ENCODE measurements at regions not wholly inside any gene's neighbourhood (a gene's known extent, or its start where the extent isn't known, plus 50 kb on each side); places are given as distances from the start of the nearest gene placed in this dataset.

- H4K20me1 ChIP-seq (ENCODE audit: low read length), result no peaks in the 10 kb centered on the region
- intact Hi-C loops (cut with micrococcal nuclease), result no loop called here
- H3K36me3 ChIP-seq (ENCODE audit: low read depth, low read length), result no peaks in the 10 kb centered on the region
- BruUV-seq (replicated peaks), result no TSS peak
- H3K9me3 ChIP-seq (ENCODE audit: low read length), result no peaks in the 10 kb centered on the region
- no peaks in the 10 kb centered on the region for H3K4me1 ChIP-seq (ENCODE audit: insufficient read depth, low read length)
- ChIA-PET POLR2A (ENCODE audit: unreplicated experiment) (no interaction called here), CTCF (no interaction called here)
- no peaks in the 10 kb centered on the region for H3K79me2 ChIP-seq (ENCODE audit: low read length)
- DNase-seq, result no peak
- H3F3A ChIP-seq (ENCODE audit: low read length, unreplicated experiment), result no peaks in the 10 kb centered on the region
- H3K9ac ChIP-seq (ENCODE audit: low read length), result no peak overlapping the region
- H3K27me3 ChIP-seq (ENCODE audit: low read length), result no peaks in the 10 kb centered on the region; the same call in 1 of the 2 replicates
- no peak overlapping the region for H2AFZ ChIP-seq (ENCODE audit: low read length)
- no peak for TF ChIP-seq EZH2 (IDR thresholded peaks at IDR 0.05; ENCODE audit: low read length, unreplicated experiment)
- no peak for TF ChIP-seq EZH2phosphoT487 (IDR thresholded peaks at IDR 0.05; ENCODE audit: borderline replicate concordance, low read length)
- TF ChIP-seq CTCF (conservative IDR thresholded peaks at IDR 0.05; ENCODE audit: low read depth, low read length), result no peak
- no peak for ATAC-seq
- H3K4me3 ChIP-seq (ENCODE audit: low read length), result no peak overlapping the region
- H3K27ac ChIP-seq (ENCODE audit: low read length), result no peak overlapping the region
- H3K4me2 ChIP-seq (ENCODE audit: low read length), result no peak overlapping the region
- no peaks in the 10 kb centered on the region for H3K9me2 ChIP-seq (replicated peaks; ENCODE audit: low read length)
Observed at GRCh38 chr10:131685576-131685975, 215.2 kb upstream of the PPP2R2D start.

DNA sequence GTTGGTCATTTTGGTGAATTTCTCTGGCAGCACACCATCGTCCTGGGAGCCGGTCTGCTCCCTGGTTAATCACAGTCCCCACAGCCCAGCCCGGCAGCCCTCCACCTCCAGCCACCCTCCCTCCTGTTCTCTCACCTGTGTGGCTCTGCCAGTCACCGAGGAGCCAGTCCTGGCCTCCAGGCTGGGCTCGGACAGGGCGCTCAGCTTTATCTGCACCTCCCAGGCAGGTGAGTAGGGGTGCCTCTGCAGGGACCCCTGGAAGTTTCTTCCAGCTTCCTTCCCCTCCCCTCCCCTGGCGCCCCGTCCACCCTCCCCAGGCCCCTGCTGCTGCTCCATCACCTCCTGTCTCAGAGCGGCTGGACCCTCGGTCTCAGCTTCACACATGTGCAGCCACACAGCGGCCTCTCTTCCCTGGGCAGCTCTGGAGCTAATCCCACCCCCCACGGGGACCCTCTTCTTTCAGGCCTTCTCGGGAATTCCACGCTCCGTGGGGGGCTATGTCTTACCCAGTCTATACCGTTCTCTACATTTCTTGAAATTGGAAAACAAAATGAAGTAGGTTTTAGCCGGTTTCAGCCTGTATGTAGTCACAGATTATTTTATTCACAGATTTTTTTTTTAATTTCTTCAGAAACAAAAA is 213.9 kb upstream of the PPP2R2D start:
- no peaks in the 10 kb centered on the region for H3F3A ChIP-seq (ENCODE audit: low read length, unreplicated experiment)
- no peak for ATAC-seq
- DNase-seq, result no peak
- no peaks in the 10 kb centered on the region for H3K9me2 ChIP-seq (replicated peaks; ENCODE audit: low read length)
- H3K4me2 ChIP-seq (ENCODE audit: low read length), result no peak overlapping the region
- H3K9ac ChIP-seq (ENCODE audit: low read length), result no peak overlapping the region
- no peaks in the 10 kb centered on the region for H3K79me2 ChIP-seq (ENCODE audit: low read length)
- no TSS peak for BruUV-seq (replicated peaks)
- no peaks in the 10 kb centered on the region for H3K36me3 ChIP-seq (ENCODE audit: low read depth, low read length)
- no peak overlapping the region for H3K27ac ChIP-seq (ENCODE audit: low read length)
- H3K9me3 ChIP-seq (ENCODE audit: low read length), result no peaks in the 10 kb centered on the region
- no peak overlapping the region for H3K4me3 ChIP-seq (ENCODE audit: low read length)
- no peak for TF ChIP-seq EZH2 (IDR thresholded peaks at IDR 0.05; ENCODE audit: low read length, unreplicated experiment)
- TF ChIP-seq CTCF (conservative IDR thresholded peaks at IDR 0.05; ENCODE audit: low read depth, low read length), result no peak
- TF ChIP-seq EZH2phosphoT487 (IDR thresholded peaks at IDR 0.05; ENCODE audit: borderline replicate concordance, low read length), result no peak
- no peak overlapping the region for H2AFZ ChIP-seq (ENCODE audit: low read length)
- H4K20me1 ChIP-seq (ENCODE audit: low read length), result no peaks in the 10 kb centered on the region
- ChIA-PET CTCF (no interaction called here), POLR2A (ENCODE audit: unreplicated experiment) (no interaction called here)
- intact Hi-C loops (cut with micrococcal nuclease), result no loop called here
- no peaks in the 10 kb centered on the region; the same call in 1 of the 2 replicates for H3K27me3 ChIP-seq (ENCODE audit: low read length)
- no peaks in the 10 kb centered on the region for H3K4me1 ChIP-seq (ENCODE audit: insufficient read depth, low read length)

DNA sequence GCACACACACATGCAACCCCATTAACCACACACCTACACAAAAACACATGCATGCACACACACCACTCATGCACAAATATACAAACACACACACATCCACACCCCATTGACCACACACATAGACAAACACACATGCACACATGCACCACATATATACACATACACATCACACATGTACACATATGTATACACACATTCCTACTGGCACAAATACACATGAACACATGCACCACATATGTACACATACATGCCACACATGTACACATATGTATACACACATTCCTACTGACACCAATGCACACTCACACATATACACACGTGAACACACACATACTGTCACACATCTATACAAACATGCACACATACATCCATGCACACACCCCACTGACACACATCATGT is 212.5 kb upstream of the PPP2R2D start:
- no peak for TF ChIP-seq CTCF (conservative IDR thresholded peaks at IDR 0.05; ENCODE audit: low read depth, low read length)
- no peak for TF ChIP-seq EZH2phosphoT487 (IDR thresholded peaks at IDR 0.05; ENCODE audit: borderline replicate concordance, low read length)
- TF ChIP-seq EZH2 (IDR thresholded peaks at IDR 0.05; ENCODE audit: low read length, unreplicated experiment), result no peak
- Histone ChIP-seq H3K9me2 (replicated peaks; ENCODE audit: low read length) (no peaks in the 10 kb centered on the region), H3K4me1 (ENCODE audit: insufficient read depth, low read length) (no peaks in the 10 kb centered on the region), H3K27me3 (ENCODE audit: low read length) (no peaks in the 10 kb centered on the region), H3K9me3 (ENCODE audit: low read length) (no peaks in the 10 kb centered on the region), H3K9ac (ENCODE audit: low read length) (no peak overlapping the region), H4K20me1 (ENCODE audit: low read length) (no peaks in the 10 kb centered on the region), H3K36me3 (ENCODE audit: low read depth, low read length) (no peaks in the 10 kb centered on the region), H3K79me2 (ENCODE audit: low read length) (no peaks in the 10 kb centered on the region), H3K27ac (ENCODE audit: low read length) (no peak overlapping the region), H3F3A (ENCODE audit: low read length, unreplicated experiment) (no peaks in the 10 kb centered on the region), H3K4me2 (ENCODE audit: low read length) (no peak overlapping the region), H3K4me3 (ENCODE audit: low read length) (no peak overlapping the region), H2AFZ (ENCODE audit: low read length) (no peak overlapping the region)
- intact Hi-C loops (cut with micrococcal nuclease), result no loop called here
- no TSS peak for BruUV-seq (replicated peaks)
- ChIA-PET CTCF (no interaction called here), POLR2A (ENCODE audit: unreplicated experiment) (no interaction called here)
- DNase-seq (no peak), ATAC-seq (no peak)
